Gastrocnemius medialis (tissue), 4 donors: ENCODE measurements at regions not wholly inside any gene's neighbourhood (a gene's known extent, or its start where the extent isn't known, plus 50 kb on each side); places are given as distances from the start of the nearest gene placed in this dataset.

ENCODE experiments used
- CTCF ChIP-seq, 5 experiments: fragments of 450-650 bp in 3 of 5; fragments of 200-600 bp in 2 of 5; sonication (generic) in 2 of 5; IDR thresholded peaks in 4 of 5; conservative IDR thresholded peaks in 1 of 5; 1 replicate in 4 of 5; 2 replicates in 1 of 5; pipeline ENCODE4 v1.5.1; 2016 to 2019; ENCODE audit warnings: antibody characterized with exemption in 5 of 5, mild to moderate bottlenecking in 3 of 5, moderate library complexity in 3 of 5
- POLR2A ChIP-seq, 2 donors: fragments of 450-650 bp; IDR thresholded peaks; one replicate each; pipeline ENCODE4 v1.6.1; 2017; ENCODE audit warnings: antibody characterized with exemption in 2 of 2, mild to moderate bottlenecking in 2 of 2, moderate library complexity in 2 of 2

DNA sequence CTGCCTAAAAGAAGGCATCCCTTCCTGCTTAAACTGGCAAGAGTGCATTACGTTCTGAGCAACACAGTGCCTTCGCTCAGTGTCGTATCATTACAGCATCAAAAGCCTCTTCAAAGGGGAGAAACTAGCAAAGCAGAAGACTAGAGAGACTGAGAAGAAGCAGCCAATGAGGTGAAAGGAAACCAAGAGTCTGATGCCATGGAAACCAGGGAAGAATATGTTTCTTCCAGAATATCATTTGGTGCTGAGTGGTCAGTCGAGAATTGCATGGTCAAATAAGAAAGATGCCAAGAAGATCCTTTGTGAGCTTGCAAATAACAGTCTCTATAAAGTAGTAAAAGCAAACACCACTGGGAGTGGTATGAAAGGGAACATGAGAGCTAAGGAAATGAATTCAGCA is 312.1 kb upstream of the CHST9 start:
- TF ChIP-seq CTCF (IDR thresholded peaks at IDR 0.05 in 4 of 5, conservative IDR thresholded peaks at IDR 0.05 in 1 of 5) = no peak
- TF ChIP-seq POLR2A (IDR thresholded peaks at IDR 0.05) = no peak
